ENCODE measurements at regions not wholly inside any gene's neighbourhood (a gene's known extent, or its start where the extent isn't known, plus 50 kb on each side); places are given as distances from the start of the nearest gene placed in this dataset.

DNA sequence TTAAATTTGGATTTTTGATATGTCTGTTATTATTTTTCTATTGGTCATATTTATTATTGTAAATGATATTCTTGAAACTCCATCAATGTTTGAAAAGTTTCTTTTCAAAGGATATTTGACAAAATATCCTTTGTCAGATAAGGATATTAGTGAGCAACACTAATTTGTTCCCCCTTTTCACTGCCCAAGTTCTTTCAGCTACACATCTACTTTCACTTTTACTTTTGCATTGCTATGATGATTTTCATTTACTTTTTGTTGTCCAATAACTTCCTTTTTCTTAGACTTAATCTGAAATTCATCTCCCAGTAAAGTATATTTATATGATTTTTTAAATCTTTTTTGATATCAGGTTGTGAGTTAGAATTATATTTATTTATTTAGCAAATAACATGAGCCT, 542.3 kb upstream of the ADGRL3 start:
- no peaks in the 10 kb centered on the region for H3K27me3 ChIP-seq (ENCODE audit: insufficient read depth)
- no peak overlapping the region for H3K4me3 ChIP-seq
- H3F3A ChIP-seq (replicated peaks; ENCODE audit: low read depth): no peaks in the 10 kb centered on the region
- H3K36me3 Mint-ChIP-seq (ENCODE audit: low read depth): no peaks in the 10 kb centered on the region
- peaks cover 9% of the 10 kb centered on the region; the same call in 2 of the 3 replicates for H3K9me3 Mint-ChIP-seq
- no peak overlapping the region for H3K4me2 ChIP-seq
- no peaks in the 10 kb centered on the region for H3K9me2 ChIP-seq (ENCODE audit: insufficient read depth)
- no peak overlapping the region for H3K27ac Mint-ChIP-seq
- H3K36me3 ChIP-seq (ENCODE audit: insufficient read depth): no peaks in the 10 kb centered on the region
- H3K27me3 Mint-ChIP-seq (ENCODE audit: insufficient read depth, low read depth, poor library complexity): no peaks in the 10 kb centered on the region
- no peak overlapping the region for H3K27ac ChIP-seq (ENCODE audit: low read depth)
- no peaks in the 10 kb centered on the region for H3K4me1 ChIP-seq (ENCODE audit: insufficient read depth)
- ATAC-seq: no peak
- no peaks in the 10 kb centered on the region for H4K20me1 ChIP-seq (replicated peaks; ENCODE audit: insufficient read depth)
- no peak overlapping the region for H2AFZ ChIP-seq
- no peak overlapping the region for H3K4me3 Mint-ChIP-seq
- H3K79me2 ChIP-seq (replicated peaks; ENCODE audit: insufficient read depth): no peaks in the 10 kb centered on the region
- no peak for DNase-seq (ENCODE audit: low spot score)
- H3K4me1 Mint-ChIP-seq: peaks cover 4% of the 10 kb centered on the region; the same call in 2 of the 3 replicates
- TF ChIP-seq EZH2phosphoT487 (IDR thresholded peaks at IDR 0.05; ENCODE audit: unreplicated experiment): no peak
- no peak for TF ChIP-seq NANOG (IDR thresholded peaks at IDR 0.05; ENCODE audit: borderline replicate concordance)
- TF ChIP-seq ZNF114 (CRISPR knock-in tag; IDR thresholded peaks at IDR 0.05): no peak
- TF ChIP-seq, protein P1, sequence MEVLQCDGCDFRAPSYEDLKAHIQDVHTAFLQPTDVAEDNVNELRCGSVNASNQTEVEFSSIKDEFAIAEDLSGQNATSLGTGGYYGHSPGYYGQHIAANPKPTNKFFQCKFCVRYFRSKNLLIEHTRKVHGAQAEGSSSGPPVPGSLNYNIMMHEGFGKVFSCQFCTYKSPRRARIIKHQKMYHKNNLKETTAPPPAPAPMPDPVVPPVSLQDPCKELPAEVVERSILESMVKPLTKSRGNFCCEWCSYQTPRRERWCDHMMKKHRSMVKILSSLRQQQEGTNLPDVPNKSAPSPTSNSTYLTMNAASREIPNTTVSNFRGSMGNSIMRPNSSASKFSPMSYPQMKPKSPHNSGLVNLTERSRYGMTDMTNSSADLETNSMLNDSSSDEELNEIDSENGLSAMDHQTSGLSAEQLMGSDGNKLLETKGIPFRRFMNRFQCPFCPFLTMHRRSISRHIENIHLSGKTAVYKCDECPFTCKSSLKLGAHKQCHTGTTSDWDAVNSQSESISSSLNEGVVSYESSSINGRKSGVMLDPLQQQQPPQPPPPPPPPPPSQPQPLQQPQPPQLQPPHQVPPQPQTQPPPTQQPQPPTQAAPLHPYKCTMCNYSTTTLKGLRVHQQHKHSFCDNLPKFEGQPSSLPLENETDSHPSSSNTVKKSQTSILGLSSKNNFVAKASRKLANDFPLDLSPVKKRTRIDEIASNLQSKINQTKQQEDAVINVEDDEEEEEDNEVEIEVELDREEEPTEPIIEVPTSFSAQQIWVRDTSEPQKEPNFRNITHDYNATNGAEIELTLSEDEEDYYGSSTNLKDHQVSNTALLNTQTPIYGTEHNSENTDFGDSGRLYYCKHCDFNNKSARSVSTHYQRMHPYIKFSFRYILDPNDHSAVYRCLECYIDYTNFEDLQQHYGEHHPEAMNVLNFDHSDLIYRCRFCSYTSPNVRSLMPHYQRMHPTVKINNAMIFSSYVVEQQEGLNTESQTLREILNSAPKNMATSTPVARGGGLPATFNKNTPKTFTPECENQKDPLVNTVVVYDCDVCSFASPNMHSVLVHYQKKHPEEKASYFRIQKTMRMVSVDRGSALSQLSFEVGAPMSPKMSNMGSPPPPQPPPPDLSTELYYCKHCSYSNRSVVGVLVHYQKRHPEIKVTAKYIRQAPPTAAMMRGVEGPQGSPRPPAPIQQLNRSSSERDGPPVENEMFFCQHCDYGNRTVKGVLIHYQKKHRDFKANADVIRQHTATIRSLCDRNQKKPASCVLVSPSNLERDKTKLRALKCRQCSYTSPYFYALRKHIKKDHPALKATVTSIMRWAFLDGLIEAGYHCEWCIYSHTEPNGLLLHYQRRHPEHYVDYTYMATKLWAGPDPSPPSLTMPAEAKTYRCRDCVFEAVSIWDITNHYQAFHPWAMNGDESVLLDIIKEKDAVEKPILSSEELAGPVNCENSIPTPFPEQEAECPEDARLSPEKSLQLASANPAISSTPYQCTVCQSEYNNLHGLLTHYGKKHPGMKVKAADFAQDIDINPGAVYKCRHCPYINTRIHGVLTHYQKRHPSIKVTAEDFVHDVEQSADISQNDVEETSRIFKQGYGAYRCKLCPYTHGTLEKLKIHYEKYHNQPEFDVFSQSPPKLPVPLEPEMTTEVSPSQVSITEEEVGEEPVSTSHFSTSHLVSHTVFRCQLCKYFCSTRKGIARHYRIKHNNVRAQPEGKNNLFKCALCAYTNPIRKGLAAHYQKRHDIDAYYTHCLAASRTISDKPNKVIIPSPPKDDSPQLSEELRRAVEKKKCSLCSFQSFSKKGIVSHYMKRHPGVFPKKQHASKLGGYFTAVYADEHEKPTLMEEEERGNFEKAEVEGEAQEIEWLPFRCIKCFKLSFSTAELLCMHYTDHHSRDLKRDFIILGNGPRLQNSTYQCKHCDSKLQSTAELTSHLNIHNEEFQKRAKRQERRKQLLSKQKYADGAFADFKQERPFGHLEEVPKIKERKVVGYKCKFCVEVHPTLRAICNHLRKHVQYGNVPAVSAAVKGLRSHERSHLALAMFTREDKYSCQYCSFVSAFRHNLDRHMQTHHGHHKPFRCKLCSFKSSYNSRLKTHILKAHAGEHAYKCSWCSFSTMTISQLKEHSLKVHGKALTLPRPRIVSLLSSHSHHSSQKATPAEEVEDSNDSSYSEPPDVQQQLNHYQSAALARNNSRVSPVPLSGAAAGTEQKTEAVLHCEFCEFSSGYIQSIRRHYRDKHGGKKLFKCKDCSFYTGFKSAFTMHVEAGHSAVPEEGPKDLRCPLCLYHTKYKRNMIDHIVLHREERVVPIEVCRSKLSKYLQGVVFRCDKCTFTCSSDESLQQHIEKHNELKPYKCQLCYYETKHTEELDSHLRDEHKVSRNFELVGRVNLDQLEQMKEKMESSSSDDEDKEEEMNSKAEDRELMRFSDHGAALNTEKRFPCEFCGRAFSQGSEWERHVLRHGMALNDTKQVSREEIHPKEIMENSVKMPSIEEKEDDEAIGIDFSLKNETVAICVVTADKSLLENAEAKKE (CRISPR knock-in tag; IDR thresholded peaks at IDR 0.05): no peak
- TF ChIP-seq, protein P2, sequence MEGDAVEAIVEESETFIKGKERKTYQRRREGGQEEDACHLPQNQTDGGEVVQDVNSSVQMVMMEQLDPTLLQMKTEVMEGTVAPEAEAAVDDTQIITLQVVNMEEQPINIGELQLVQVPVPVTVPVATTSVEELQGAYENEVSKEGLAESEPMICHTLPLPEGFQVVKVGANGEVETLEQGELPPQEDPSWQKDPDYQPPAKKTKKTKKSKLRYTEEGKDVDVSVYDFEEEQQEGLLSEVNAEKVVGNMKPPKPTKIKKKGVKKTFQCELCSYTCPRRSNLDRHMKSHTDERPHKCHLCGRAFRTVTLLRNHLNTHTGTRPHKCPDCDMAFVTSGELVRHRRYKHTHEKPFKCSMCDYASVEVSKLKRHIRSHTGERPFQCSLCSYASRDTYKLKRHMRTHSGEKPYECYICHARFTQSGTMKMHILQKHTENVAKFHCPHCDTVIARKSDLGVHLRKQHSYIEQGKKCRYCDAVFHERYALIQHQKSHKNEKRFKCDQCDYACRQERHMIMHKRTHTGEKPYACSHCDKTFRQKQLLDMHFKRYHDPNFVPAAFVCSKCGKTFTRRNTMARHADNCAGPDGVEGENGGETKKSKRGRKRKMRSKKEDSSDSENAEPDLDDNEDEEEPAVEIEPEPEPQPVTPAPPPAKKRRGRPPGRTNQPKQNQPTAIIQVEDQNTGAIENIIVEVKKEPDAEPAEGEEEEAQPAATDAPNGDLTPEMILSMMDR (conservative IDR thresholded peaks at IDR 0.05; ENCODE audit: low read depth in 2 of 2): no peak
- no peak for TF ChIP-seq CREB1 (CRISPR knock-in tag; IDR thresholded peaks at IDR 0.05; ENCODE audit: low read depth)
- no peak for TF ChIP-seq EZH2 (IDR thresholded peaks at IDR 0.05; ENCODE audit: low read depth, unreplicated experiment)
- TF ChIP-seq STAT1 (IDR thresholded peaks at IDR 0.05; ENCODE audit: unreplicated experiment): no peak
